Upper lobe of left lung (tissue), 4 donors: ENCODE measurements at regions not wholly inside any gene's neighbourhood (a gene's known extent, or its start where the extent isn't known, plus 50 kb on each side); places are given as distances from the start of the nearest gene placed in this dataset.

Experiments
- EP300 ChIP-seq, 4 donors: sonication (generic); formaldehyde crosslinking; IDR thresholded peaks; one replicate each; pipeline ENCODE4 v1.5.1; 2017; ENCODE audit warnings: antibody characterized with exemption in 4 of 4, control low read depth in 2 of 4
- POLR2AphosphoS5 ChIP-seq, 2 donors: sonication (generic); formaldehyde crosslinking; IDR thresholded peaks; one replicate each; pipeline ENCODE4 v1.5.1; 2017; ENCODE audit warnings: antibody characterized with exemption in 2 of 2
- TF ChIP-seq, protein P1 (sequence below), 6 experiments: fragments of 450-650 bp in 4 of 6; fragments of 200-600 bp in 2 of 6; sonication (generic) in 2 of 6; IDR thresholded peaks; one replicate each; pipeline ENCODE4 v1.5.1; 2016 to 2019; ENCODE audit warnings: antibody characterized with exemption in 6 of 6

DNA sequence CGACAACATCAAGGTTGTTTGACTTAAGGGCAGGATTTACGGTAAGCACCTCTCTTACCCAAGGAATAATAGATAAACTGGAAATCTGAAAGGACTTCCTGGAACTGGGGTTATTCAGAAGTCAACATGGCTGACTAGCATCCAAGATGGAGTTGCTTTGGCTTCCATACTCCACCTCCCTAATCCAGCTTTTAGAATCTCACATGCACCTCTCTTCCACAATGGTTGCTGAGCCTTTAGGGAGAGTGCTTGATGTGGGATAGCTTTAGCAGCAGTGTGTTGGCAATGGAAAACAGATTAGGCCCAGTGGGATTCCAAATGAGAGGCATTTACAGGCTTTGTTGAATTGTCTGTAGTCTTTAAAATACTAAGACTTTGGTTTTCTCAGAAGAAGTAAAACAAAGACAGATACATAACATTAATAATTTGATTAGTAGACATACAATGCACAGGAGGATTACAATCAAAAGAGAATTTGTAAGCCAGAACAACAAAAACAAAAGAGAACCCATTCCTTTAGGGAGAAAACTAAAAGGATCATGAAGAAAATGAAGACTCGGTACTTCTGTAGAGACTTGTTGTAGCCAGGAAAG lies 222.0 kb downstream of the HS3ST3B1 start:
- no peak for TF ChIP-seq POLR2AphosphoS5 (IDR thresholded peaks at IDR 0.05)
- no peak for TF ChIP-seq EP300 (IDR thresholded peaks at IDR 0.05)
- TF ChIP-seq, protein P1, sequence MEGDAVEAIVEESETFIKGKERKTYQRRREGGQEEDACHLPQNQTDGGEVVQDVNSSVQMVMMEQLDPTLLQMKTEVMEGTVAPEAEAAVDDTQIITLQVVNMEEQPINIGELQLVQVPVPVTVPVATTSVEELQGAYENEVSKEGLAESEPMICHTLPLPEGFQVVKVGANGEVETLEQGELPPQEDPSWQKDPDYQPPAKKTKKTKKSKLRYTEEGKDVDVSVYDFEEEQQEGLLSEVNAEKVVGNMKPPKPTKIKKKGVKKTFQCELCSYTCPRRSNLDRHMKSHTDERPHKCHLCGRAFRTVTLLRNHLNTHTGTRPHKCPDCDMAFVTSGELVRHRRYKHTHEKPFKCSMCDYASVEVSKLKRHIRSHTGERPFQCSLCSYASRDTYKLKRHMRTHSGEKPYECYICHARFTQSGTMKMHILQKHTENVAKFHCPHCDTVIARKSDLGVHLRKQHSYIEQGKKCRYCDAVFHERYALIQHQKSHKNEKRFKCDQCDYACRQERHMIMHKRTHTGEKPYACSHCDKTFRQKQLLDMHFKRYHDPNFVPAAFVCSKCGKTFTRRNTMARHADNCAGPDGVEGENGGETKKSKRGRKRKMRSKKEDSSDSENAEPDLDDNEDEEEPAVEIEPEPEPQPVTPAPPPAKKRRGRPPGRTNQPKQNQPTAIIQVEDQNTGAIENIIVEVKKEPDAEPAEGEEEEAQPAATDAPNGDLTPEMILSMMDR (IDR thresholded peaks at IDR 0.05) = no peak
